ENCODE measurements at regions not wholly inside any gene's neighbourhood (a gene's known extent, or its start where the extent isn't known, plus 50 kb on each side); places are given as distances from the start of the nearest gene placed in this dataset.

- H3K79me2 ChIP-seq (ENCODE audit: control insufficient read depth in 1 of 2, insufficient read depth in 2 of 2, low read length in 2 of 2) = no peaks in the 10 kb centered on the region
- no peaks in the 10 kb centered on the region for H3K9me3 ChIP-seq (ENCODE audit: insufficient read depth in 2 of 2, low read depth in 1 of 2, low read length in 1 of 2)
- no peaks in the 10 kb centered on the region for H3K4me1 ChIP-seq (replicated peaks in 1 of 4; ENCODE audit: control insufficient read depth in 3 of 4, insufficient read depth in 4 of 4, low read length in 3 of 4)
- no peak overlapping the region for H4K5ac ChIP-seq (ENCODE audit: insufficient read length, low read depth, low read length)
- no peaks in the 10 kb centered on the region for H3K23me2 ChIP-seq (ENCODE audit: low read depth, low read length)
- no peak overlapping the region for H2BK20ac ChIP-seq (ENCODE audit: low read length)
- no peak overlapping the region for H2BK15ac ChIP-seq (ENCODE audit: low read length)
- no peak overlapping the region for H3K14ac ChIP-seq (ENCODE audit: insufficient read length)
- ChIA-PET POLR2A (ENCODE audit: partially characterized antibody) (interaction anchor here (0.8 kb wide), 1 partner anchor 13 kb away, joined by 4 read pairs; no protein-coding TSS in a partner anchor), CTCF (ENCODE audit: partially characterized antibody) (interaction anchor here (1.2 to 3.4 kb wide), 2 partner anchors 16 to 19 kb away, joined by 3 to 13 read pairs; no protein-coding TSS in a partner anchor)
- H4K91ac ChIP-seq (replicated peaks; ENCODE audit: insufficient read length, low read length) = no peak overlapping the region
- no peaks in the 10 kb centered on the region for H3K79me1 ChIP-seq (ENCODE audit: low read depth, low read length)
- no peak overlapping the region for H3K4ac ChIP-seq (replicated peaks; ENCODE audit: insufficient read length, low read depth, low read length)
- no peak overlapping the region for H2BK120ac ChIP-seq (replicated peaks; ENCODE audit: low read depth, low read length)
- no peak overlapping the region for H2AFZ ChIP-seq (ENCODE audit: low read length)
- H3K36me3 ChIP-seq (ENCODE audit: control insufficient read depth in 2 of 4, insufficient read depth in 4 of 4, low read length in 3 of 4) = no peaks in the 10 kb centered on the region
- no peak overlapping the region for H3K56ac ChIP-seq (replicated peaks; ENCODE audit: insufficient read length, low read depth, low read length)
- H3K27ac ChIP-seq (ENCODE audit: low read depth, low read length) = no peak overlapping the region
- H3K4me2 ChIP-seq (ENCODE audit: insufficient read depth in 1 of 2, low read depth in 2 of 2, low read length in 2 of 2) = no peak overlapping the region
- no peaks in the 10 kb centered on the region for H3K27me3 ChIP-seq (replicated peaks in 1 of 4; ENCODE audit: control insufficient read depth in 3 of 4, extremely low read depth in 1 of 4, insufficient read depth in 3 of 4, low read length in 3 of 4)
- no peak overlapping the region for H2BK12ac ChIP-seq (ENCODE audit: low read depth, low read length)
- H3K4me3 ChIP-seq (ENCODE audit: extremely low read depth in 1 of 4, insufficient read depth in 2 of 4, low read depth in 3 of 4, low read length in 4 of 4) = no peak overlapping the region
- no peak overlapping the region for H2BK5ac ChIP-seq (ENCODE audit: low read depth, low read length)
- DNase-seq (ENCODE audit: low read depth in 1 of 2, low spot score in 2 of 2) = no peak
- 92% methylated on average over 1 of the region's 1 CpG; no CpG with 5 or more reads in 1 of the 2 experiments for WGBS, 2 experiments (ENCODE audit: extremely low coverage in 1 of 2, insufficient coverage in 1 of 2, insufficient read length in 1 of 2, insufficient replicate concordance in 2 of 2, low coverage in 1 of 2, low lambda C conversion rate in 2 of 2, missing lambda C conversion rate in 1 of 2)
- no peak overlapping the region for H3K18ac ChIP-seq (ENCODE audit: extremely low read depth, low read length)
- FAIRE-seq = no peak
- no peak overlapping the region for H4K8ac ChIP-seq (ENCODE audit: extremely low read depth, insufficient read depth, low read length)
- H3K9ac ChIP-seq (replicated peaks in 1 of 4; ENCODE audit: extremely low read depth in 1 of 4, low read depth in 3 of 4, low read length in 3 of 4) = no peak overlapping the region
- H3K23ac ChIP-seq (ENCODE audit: insufficient read length) = no peak overlapping the region
- H2AK5ac ChIP-seq (ENCODE audit: low read depth, low read length) = no peak overlapping the region
- no peaks in the 10 kb centered on the region for H4K20me1 ChIP-seq (replicated peaks in 1 of 2; ENCODE audit: control insufficient read depth in 1 of 2, insufficient read depth in 2 of 2, low read length in 2 of 2)
- TF ChIP-seq ZNF274 (IDR thresholded peaks at IDR 0.05; ENCODE audit: borderline replicate concordance, extremely low read depth, low read length) (no peak), SP2 (IDR thresholded peaks at IDR 0.05; ENCODE audit: low read length) (no peak), HDAC6 (IDR thresholded peaks at IDR 0.05; ENCODE audit: low read depth, low read length) (no peak), RAD21 (IDR thresholded peaks at IDR 0.05 in 1 of 2, conservative IDR thresholded peaks at IDR 0.05 in 1 of 2; ENCODE audit: low read depth in 2 of 2, low read length in 2 of 2) (no peak), BACH1 (IDR thresholded peaks at IDR 0.05; ENCODE audit: low read length) (no peak), CTBP2 (IDR thresholded peaks at IDR 0.05; ENCODE audit: borderline replicate concordance, insufficient read depth, insufficient read length, low read length) (no peak), KDM4A (IDR thresholded peaks at IDR 0.05; ENCODE audit: low read depth, low read length, severe bottlenecking) (no peak), EGR1 (IDR thresholded peaks at IDR 0.05; ENCODE audit: borderline replicate concordance, low read depth, low read length) (no peak), E2F6 (IDR thresholded peaks at IDR 0.05) (no peak), TEAD4 (IDR thresholded peaks at IDR 0.05; ENCODE audit: low read depth, low read length) (no peak), TAF1 (IDR thresholded peaks at IDR 0.05; ENCODE audit: low read depth, low read length) (no peak), MAFK (IDR thresholded peaks at IDR 0.05; ENCODE audit: low read depth, low read length) (no peak), CHD1 (IDR thresholded peaks at IDR 0.05; ENCODE audit: low read depth, low read length) (no peak), CHD2 (IDR thresholded peaks at IDR 0.05; ENCODE audit: low read length) (no peak), NANOG (IDR thresholded peaks at IDR 0.05; ENCODE audit: insufficient read depth, low read depth, low read length, poor library complexity, severe bottlenecking) (no peak)
Observed at GRCh38 chr11:86175191-86175590, 69.4 kb upstream of the EED start.
